SK-N-SH (cell line): ENCODE measurements at regions not wholly inside any gene's neighbourhood (a gene's known extent, or its start where the extent isn't known, plus 50 kb on each side); places are given as distances from the start of the nearest gene placed in this dataset.

ENCODE experiments used
- CTCF ChIA-PET: fragments of 300-600, 350-600 bp; formaldehyde crosslinking; extraction: SDS; loops from one replicate; lab custom pipeline; 2021; lab: Yijun Ruan, JAX
- POLR2A ChIA-PET: fragments of 350-600 bp; sonication (Branson Sonifier 250); formaldehyde crosslinking; extraction: SDS; loops from one replicate; lab custom pipeline; 2020; ENCODE audit warnings: antibody characterized with exemption, inconsistent platforms; lab: Yijun Ruan, JAX
- DNase-seq: peaks from one replicate; pipeline ENCODE4 v3.0.0; 2012
- H2AFZ ChIP-seq: fragments of 200-600 bp; sonication (generic); 2 replicates; pipeline ENCODE4 v1.8.1; 2016; ENCODE audit warnings: antibody characterized with exemption, mild to moderate bottlenecking, low read depth
- H3F3A ChIP-seq: fragments of 200-600 bp; sonication (generic); replicated peaks from 2 replicates; pipeline ENCODE3; 2016; ENCODE audit warnings: antibody characterized with exemption, mild to moderate bottlenecking; ENCODE audit not compliant: insufficient read depth
- H3K27ac ChIP-seq, 2 experiments: fragments of 200-500 bp in 1 of 2; fragments of 200-600 bp in 1 of 2; sonication (Bioruptor generic) in 1 of 2; sonication (generic), shearing (Covaris generic) in 1 of 2; 2 replicates each; pipeline versions ENCODE4 v1.5.1 to v1.6.1; 2014 to 2016; ENCODE audit warnings: low read depth in 2 of 2, inconsistent platforms in 1 of 2, low read length in 1 of 2, mild to moderate bottlenecking in 1 of 2, mixed read lengths in 1 of 2
- H3K27me3 ChIP-seq: fragments of 200-600 bp; sonication (generic), shearing (Covaris generic); 2 replicates; pipeline ENCODE4 v1.6.1; 2016; ENCODE audit warnings: mixed run types; ENCODE audit not compliant: insufficient read depth
- H3K36me3 ChIP-seq, 2 experiments: fragments of 200-500 bp in 1 of 2; fragments of 200-600 bp in 1 of 2; sonication (Bioruptor generic) in 1 of 2; sonication (generic) in 1 of 2; replicated peaks in 1 of 2; 2 replicates each; pipeline versions ENCODE3 to v1.5.1; 2014 to 2016; ENCODE audit warnings: low read length in 1 of 2, mild to moderate bottlenecking in 1 of 2; ENCODE audit not compliant: insufficient read depth in 2 of 2, control insufficient read depth in 1 of 2
- H3K4me1 ChIP-seq, 2 experiments: fragments of 200-500 bp in 1 of 2; fragments of 200-600 bp in 1 of 2; sonication (Bioruptor generic) in 1 of 2; sonication (generic), shearing (Covaris generic) in 1 of 2; 2 replicates each; pipeline versions ENCODE4 v1.5.1 to v1.6.1; 2014 to 2016; ENCODE audit warnings: low read depth in 1 of 2, low read length in 1 of 2, mixed run types in 1 of 2; ENCODE audit not compliant: insufficient read depth in 2 of 2, control insufficient read depth in 1 of 2
- H3K4me2 ChIP-seq: fragments of 200-600 bp; sonication (generic), shearing (Covaris generic); 2 replicates; pipeline ENCODE4 v1.6.1; 2017; ENCODE audit warnings: mixed run types
- H3K4me3 ChIP-seq, 2 experiments: fragments of 200-500 bp in 1 of 2; fragments of 200-600 bp in 1 of 2; sonication (Bioruptor generic) in 1 of 2; sonication (generic), shearing (Covaris generic) in 1 of 2; 2 replicates each; pipeline versions ENCODE4 v1.5.1 to v1.8.1; 2014 to 2016; ENCODE audit warnings: low read depth in 2 of 2, inconsistent platforms in 1 of 2, low read length in 1 of 2, mild to moderate bottlenecking in 1 of 2, mixed read lengths in 1 of 2, moderate library complexity in 1 of 2
- H3K79me2 ChIP-seq: fragments of 200-600 bp; sonication (generic); 2 replicates; pipeline ENCODE4 v1.8.1; 2017; ENCODE audit warnings: mild to moderate bottlenecking; ENCODE audit not compliant: insufficient read depth
- H3K9ac ChIP-seq: fragments of 200-600 bp; sonication (generic); 2 replicates; pipeline ENCODE4 v1.6.1; 2017; ENCODE audit warnings: mixed run types
- H3K9me2 ChIP-seq: fragments of 200-600 bp; sonication (generic); 2 replicates; pipeline ENCODE4 v1.6.1; 2017; ENCODE audit warnings: mixed run types
- H3K9me3 ChIP-seq: fragments of 200-600 bp; sonication (generic); 2 replicates; pipeline ENCODE4 v1.6.1; 2017; ENCODE audit warnings: mixed run types, mild to moderate bottlenecking, moderate library complexity
- H4K20me1 ChIP-seq: fragments of 200-600 bp; sonication (generic); 2 replicates; pipeline ENCODE4 v1.6.1; 2017; ENCODE audit warnings: mild to moderate bottlenecking, mixed run types; ENCODE audit not compliant: insufficient read depth
- ELF1 ChIP-seq: IDR thresholded peaks from 2 replicates; pipeline ENCODE4 v1.4.0; 2012
- EP300 ChIP-seq, 2 experiments: IDR thresholded peaks; 2 replicates each; pipeline versions ENCODE4 v1.4.0 to v1.6.1; 2012; ENCODE audit warnings: borderline replicate concordance in 1 of 2, low read depth in 1 of 2, low read length in 1 of 2
- FOSL2 ChIP-seq: IDR thresholded peaks from 2 replicates; pipeline ENCODE4 v1.4.0; 2012; ENCODE audit warnings: low read depth, mild to moderate bottlenecking, moderate library complexity, borderline replicate concordance
- GABPA ChIP-seq: IDR thresholded peaks from 2 replicates; pipeline ENCODE4 v1.4.0; 2012; ENCODE audit warnings: low read depth, mild to moderate bottlenecking
- GATA2 ChIP-seq: sonication (generic); formaldehyde crosslinking; IDR thresholded peaks from 2 replicates; pipeline ENCODE4 v1.5.0; 2020; ENCODE audit warnings: mild to moderate bottlenecking, missing genetic modification reagents
- IRF3 ChIP-seq: fragments of 150-350 bp; IDR thresholded peaks from 2 replicates; pipeline ENCODE4 v1.6.1; 2016; ENCODE audit warnings: mild to moderate bottlenecking, low read depth, low read length
- JUND ChIP-seq: IDR thresholded peaks from 2 replicates; pipeline ENCODE4 v1.4.0; 2012
- MEF2A ChIP-seq: IDR thresholded peaks from 2 replicates; pipeline ENCODE4 v1.4.0; 2012; ENCODE audit warnings: low read depth, borderline replicate concordance
- NFIC ChIP-seq: IDR thresholded peaks from 2 replicates; pipeline ENCODE4 v1.4.0; 2012; ENCODE audit warnings: borderline replicate concordance
- NRF1 ChIP-seq: IDR thresholded peaks from 2 replicates; pipeline ENCODE4 v1.6.1; 2012; ENCODE audit warnings: low read depth, mild to moderate bottlenecking, low read length
- PBX3 ChIP-seq: IDR thresholded peaks from 2 replicates; pipeline ENCODE4; 2012
- POLR2AphosphoS5 ChIP-seq: IDR thresholded peaks from 2 replicates; pipeline ENCODE4 v1.6.1; 2012; ENCODE audit warnings: low read depth, low read length
- RAD21 ChIP-seq: IDR thresholded peaks from 2 replicates; pipeline ENCODE4 v1.6.1; 2012; ENCODE audit warnings: mild to moderate bottlenecking, low read length
- RCOR1 ChIP-seq: fragments of 150-350 bp; IDR thresholded peaks from 2 replicates; pipeline ENCODE4 v1.6.1; 2017; ENCODE audit warnings: antibody characterized with exemption, low read length
- RFX5 ChIP-seq: IDR thresholded peaks from 2 replicates; pipeline ENCODE4 v1.6.1; 2012; ENCODE audit warnings: mild to moderate bottlenecking, improper control_type of control experiment, low read length
- SMC3 ChIP-seq: IDR thresholded peaks from 2 replicates; pipeline ENCODE4 v1.6.1; 2012; ENCODE audit warnings: low read depth, low read length, improper control_type of control experiment
- TAF1 ChIP-seq: IDR thresholded peaks from 2 replicates; pipeline ENCODE4 v1.6.1; 2012; ENCODE audit warnings: low read depth, mild to moderate bottlenecking, low read length, moderate library complexity, borderline replicate concordance
- TCF12 ChIP-seq: IDR thresholded peaks from 2 replicates; pipeline ENCODE4 v1.4.0; 2012
- TEAD4 ChIP-seq: IDR thresholded peaks from 2 replicates; pipeline ENCODE4 v1.4.0; 2012; ENCODE audit warnings: mild to moderate bottlenecking, borderline replicate concordance; ENCODE audit not compliant: insufficient read depth
- YY1 ChIP-seq: IDR thresholded peaks from 2 replicates; pipeline ENCODE4 v1.4.0; 2012; ENCODE audit warnings: low read depth, mild to moderate bottlenecking
- WGBS: methylation state at CpG from one replicate; pipeline ENCODE4 v1.1.6; 2017; ENCODE audit warnings: low lambda C conversion rate; 5-methylcytosine and 5-hydroxymethylcytosine counted together
- TF ChIP-seq, protein P1 (sequence below): IDR thresholded peaks from 2 replicates; pipeline ENCODE4 v1.4.0; 2012; ENCODE audit warnings: low read depth
- TF ChIP-seq, protein P2 (sequence below): IDR thresholded peaks from 2 replicates; pipeline ENCODE4 v1.4.0; 2012; ENCODE audit warnings: low read depth, borderline replicate concordance
- TF ChIP-seq, protein P3 (sequence below): fragments of 200-600 bp; sonication (generic); IDR thresholded peaks from 2 replicates; pipeline ENCODE4 v1.6.1; 2017; ENCODE audit warnings: antibody characterized with exemption, mild to moderate bottlenecking, moderate library complexity

DNA sequence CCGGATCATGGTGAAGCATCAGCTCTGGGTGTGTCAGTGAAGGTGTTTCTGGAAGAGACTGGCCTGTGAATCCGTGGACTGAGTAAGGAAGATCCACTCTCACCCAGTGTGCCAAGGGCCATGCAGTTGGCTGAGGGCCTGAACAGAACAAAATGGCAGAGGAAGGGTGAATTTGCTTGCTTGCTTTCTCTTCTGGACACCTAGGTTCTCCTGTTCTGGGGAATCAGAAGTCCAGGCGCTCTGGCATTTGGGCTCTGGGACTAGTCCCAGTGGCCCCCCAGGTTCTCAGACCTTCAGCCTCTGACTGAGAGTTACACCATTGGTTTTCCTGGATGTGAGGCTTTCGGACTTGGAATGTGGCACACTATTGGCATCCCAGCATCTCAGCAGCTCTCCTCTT, 1170.8 kb downstream of the TBC1D22A start:
- DNase-seq, result no peak
- no peak overlapping the region for H3K9ac ChIP-seq
- H3K27me3 ChIP-seq, result 0 out of 2 replicates have a peak, but pooled peaks cover 4% of the 10 kb centered on the region
- WGBS, result 4% methylated on average over 3 of the region's 4 CpGs
- H3F3A ChIP-seq, result no peaks in the 10 kb centered on the region
- no peak overlapping the region for H3K4me3 ChIP-seq
- no peaks in the 10 kb centered on the region for H3K79me2 ChIP-seq
- H3K9me2 ChIP-seq, result no peaks in the 10 kb centered on the region
- POLR2A ChIA-PET, result no interaction called here
- H3K36me3 ChIP-seq, result no peaks in the 10 kb centered on the region
- CTCF ChIA-PET, result no interaction called here
- no peak overlapping the region for H2AFZ ChIP-seq
- H3K27ac ChIP-seq, result no peak overlapping the region
- no peaks in the 10 kb centered on the region for H3K9me3 ChIP-seq
- TF ChIP-seq YY1 (no peak), IRF3 (no peak), RCOR1 (no peak), GATA2 (CRISPR knock-in tag) (no peak), TCF12 (no peak), RFX5 (no peak), FOSL2 (no peak), TEAD4 (no peak), ELF1 (no peak), JUND (no peak), NFIC (no peak), GABPA (no peak), PBX3 (no peak), RAD21 (no peak), TAF1 (no peak)
- TF ChIP-seq, protein P1, sequence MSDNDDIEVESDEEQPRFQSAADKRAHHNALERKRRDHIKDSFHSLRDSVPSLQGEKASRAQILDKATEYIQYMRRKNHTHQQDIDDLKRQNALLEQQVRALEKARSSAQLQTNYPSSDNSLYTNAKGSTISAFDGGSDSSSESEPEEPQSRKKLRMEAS, result no peak
- TF ChIP-seq, protein P2, sequence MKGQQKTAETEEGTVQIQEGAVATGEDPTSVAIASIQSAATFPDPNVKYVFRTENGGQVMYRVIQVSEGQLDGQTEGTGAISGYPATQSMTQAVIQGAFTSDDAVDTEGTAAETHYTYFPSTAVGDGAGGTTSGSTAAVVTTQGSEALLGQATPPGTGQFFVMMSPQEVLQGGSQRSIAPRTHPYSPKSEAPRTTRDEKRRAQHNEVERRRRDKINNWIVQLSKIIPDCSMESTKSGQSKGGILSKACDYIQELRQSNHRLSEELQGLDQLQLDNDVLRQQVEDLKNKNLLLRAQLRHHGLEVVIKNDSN, result no peak
- H3K4me2 ChIP-seq, result no peak overlapping the region
- no peaks in the 10 kb centered on the region for H3K4me1 ChIP-seq
- H4K20me1 ChIP-seq, result no peaks in the 10 kb centered on the region

DNA sequence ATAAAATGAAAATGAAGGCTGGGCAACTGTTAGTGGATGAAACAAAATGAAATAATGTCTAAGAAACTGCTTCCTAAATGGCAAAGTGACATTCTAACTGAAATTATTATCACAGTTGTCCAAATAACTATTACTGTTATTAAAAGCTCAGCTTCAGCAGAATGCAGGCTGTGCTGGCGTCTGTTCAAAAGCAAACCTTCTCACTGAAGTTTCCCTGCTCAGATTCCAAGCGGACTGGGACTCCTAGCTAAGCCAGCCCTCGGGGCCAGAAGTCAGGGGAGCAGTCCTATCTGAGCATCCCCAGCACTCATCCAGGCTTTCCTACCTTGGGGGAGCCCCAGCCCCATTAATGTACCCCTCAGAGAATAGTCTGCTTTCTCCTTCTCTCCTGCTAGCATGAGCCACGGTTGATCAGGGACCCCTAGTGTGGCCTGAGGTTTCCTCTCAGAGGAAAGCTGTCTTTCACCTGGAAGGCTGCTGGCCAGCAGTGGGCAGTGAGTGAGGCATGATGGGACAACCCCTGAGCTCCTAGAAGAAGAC, 1167.3 kb downstream of the TBC1D22A start:
- no peak overlapping the region for H3K4me2 ChIP-seq
- no peak overlapping the region for H3K27ac ChIP-seq
- H3K4me3 ChIP-seq, result no peak overlapping the region
- H3K9me2 ChIP-seq, result no peaks in the 10 kb centered on the region
- DNase-seq, result no peak
- H3K9ac ChIP-seq, result no peak overlapping the region
- H3F3A ChIP-seq, result no peaks in the 10 kb centered on the region
- H4K20me1 ChIP-seq, result no peaks in the 10 kb centered on the region
- ChIA-PET POLR2A (no interaction called here), CTCF (no interaction called here)
- WGBS, result 8% methylated on average over 3 of the region's 4 CpGs
- TF ChIP-seq IRF3 (no peak), POLR2AphosphoS5 (no peak), GATA2 (CRISPR knock-in tag) (no peak), RFX5 (no peak), EP300 (IDR thresholded peaks at IDR 0.05; ENCODE audit: borderline replicate concordance in 1 of 2, low read depth in 1 of 2, low read length in 1 of 2) (no peak), JUND (no peak), RAD21 (no peak), NRF1 (no peak), YY1 (no peak), MEF2A (no peak), TAF1 (no peak), SMC3 (no peak)
- TF ChIP-seq, protein P2, result no peak
- TF ChIP-seq, protein P3, sequence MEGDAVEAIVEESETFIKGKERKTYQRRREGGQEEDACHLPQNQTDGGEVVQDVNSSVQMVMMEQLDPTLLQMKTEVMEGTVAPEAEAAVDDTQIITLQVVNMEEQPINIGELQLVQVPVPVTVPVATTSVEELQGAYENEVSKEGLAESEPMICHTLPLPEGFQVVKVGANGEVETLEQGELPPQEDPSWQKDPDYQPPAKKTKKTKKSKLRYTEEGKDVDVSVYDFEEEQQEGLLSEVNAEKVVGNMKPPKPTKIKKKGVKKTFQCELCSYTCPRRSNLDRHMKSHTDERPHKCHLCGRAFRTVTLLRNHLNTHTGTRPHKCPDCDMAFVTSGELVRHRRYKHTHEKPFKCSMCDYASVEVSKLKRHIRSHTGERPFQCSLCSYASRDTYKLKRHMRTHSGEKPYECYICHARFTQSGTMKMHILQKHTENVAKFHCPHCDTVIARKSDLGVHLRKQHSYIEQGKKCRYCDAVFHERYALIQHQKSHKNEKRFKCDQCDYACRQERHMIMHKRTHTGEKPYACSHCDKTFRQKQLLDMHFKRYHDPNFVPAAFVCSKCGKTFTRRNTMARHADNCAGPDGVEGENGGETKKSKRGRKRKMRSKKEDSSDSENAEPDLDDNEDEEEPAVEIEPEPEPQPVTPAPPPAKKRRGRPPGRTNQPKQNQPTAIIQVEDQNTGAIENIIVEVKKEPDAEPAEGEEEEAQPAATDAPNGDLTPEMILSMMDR, result no peak
- H3K9me3 ChIP-seq, result no peaks in the 10 kb centered on the region
- no peak overlapping the region for H2AFZ ChIP-seq
- no peaks in the 10 kb centered on the region for H3K36me3 ChIP-seq
- no peaks in the 10 kb centered on the region for H3K79me2 ChIP-seq
- 0 out of 2 replicates have a peak, but pooled peaks cover 4% of the 10 kb centered on the region for H3K27me3 ChIP-seq
- H3K4me1 ChIP-seq, result no peaks in the 10 kb centered on the region
